GM23248 (cell line): ENCODE measurements at regions not wholly inside any gene's neighbourhood (a gene's known extent, or its start where the extent isn't known, plus 50 kb on each side); places are given as distances from the start of the nearest gene placed in this dataset.

Experiments used
- EZH2 ChIP-seq: fragments of 200-600 bp; sonication (generic); IDR thresholded peaks from 2 replicates; pipeline ENCODE4 v1.6.1; 2018; ENCODE audit warnings: antibody characterized with exemption, mild to moderate bottlenecking; ENCODE audit not compliant: insufficient read depth, poor library complexity, severe bottlenecking
- EZH2phosphoT487 ChIP-seq: fragments of 200-600 bp; sonication (generic); IDR thresholded peaks from 2 replicates; pipeline ENCODE4 v1.6.1; 2018; ENCODE audit warnings: antibody characterized with exemption, moderate library complexity, mild to moderate bottlenecking, low read depth; ENCODE audit not compliant: insufficient read depth

DNA sequence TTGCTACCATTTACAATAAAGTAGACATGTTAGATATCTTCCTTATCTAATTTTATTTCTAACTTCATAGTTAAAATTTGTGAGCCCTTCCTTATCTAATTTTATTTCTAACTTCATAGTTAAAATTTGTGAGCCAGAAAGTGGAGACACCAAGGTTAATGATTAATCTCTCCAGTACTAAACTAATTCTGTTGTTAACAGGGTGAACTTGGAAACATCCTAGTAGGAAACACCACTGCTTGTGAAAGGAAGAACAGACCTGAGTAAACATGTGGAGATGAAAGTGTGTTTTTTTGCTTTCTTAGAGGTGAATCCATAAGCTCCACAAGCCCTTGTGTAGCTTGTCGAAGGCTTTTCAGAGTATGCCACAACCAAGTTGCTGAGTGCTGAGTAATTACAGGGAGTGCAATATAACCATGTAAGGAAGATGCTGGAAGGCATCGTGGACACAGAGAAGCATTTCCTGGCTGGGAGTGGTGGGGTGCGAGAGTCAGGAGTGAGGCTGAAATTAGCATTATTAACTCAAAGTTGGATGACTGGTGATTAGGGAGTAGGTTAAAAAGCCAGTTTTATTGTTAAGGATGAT lies 118.6 kb upstream of the NEIL3 start:
- TF ChIP-seq EZH2 (no peak), EZH2phosphoT487 (no peak)
